Fibroblast of the conjunctiva (primary cell): ENCODE measurements at regions not wholly inside any gene's neighbourhood (a gene's known extent, or its start where the extent isn't known, plus 50 kb on each side); places are given as distances from the start of the nearest gene placed in this dataset.
A peak's percentile ranks its signal among the peaks of the same experiment; 100 is the strongest.
"Not testable (repeated sequence)": the region's sequence is repeated elsewhere in the genome, so short reads cannot be mapped to it uniquely, and the experiment has no call there.

Experiments
- DNase-seq: peaks from one replicate; pipeline ENCODE4 v3.0.0-alpha.2; 2010; ENCODE audit warnings: low read depth

- no peak for DNase-seq
These were observed 702.9 kb upstream of the PCDH9 start for GRCh38 chr13:67932991-67933390.

GRCh38 chr13:67917291-67917987, 687.3 kb upstream of the PCDH9 start:
- no peak for DNase-seq

GRCh38 chr13:67916650-67917049, 686.5 kb upstream of the PCDH9 start:
- DNase-seq: no peak

- no peak for DNase-seq
These were observed 684.4 kb upstream of the PCDH9 start for GRCh38 chr13:67914535-67914934.

- not testable (repeated sequence) for DNase-seq
These were observed 672.8 kb upstream of the PCDH9 start for GRCh38 chr13:67902960-67903359.

GRCh38 chr13:67880916-67881315, 650.8 kb upstream of the PCDH9 start:
- DNase-seq: peak; percentile 2

DNA sequence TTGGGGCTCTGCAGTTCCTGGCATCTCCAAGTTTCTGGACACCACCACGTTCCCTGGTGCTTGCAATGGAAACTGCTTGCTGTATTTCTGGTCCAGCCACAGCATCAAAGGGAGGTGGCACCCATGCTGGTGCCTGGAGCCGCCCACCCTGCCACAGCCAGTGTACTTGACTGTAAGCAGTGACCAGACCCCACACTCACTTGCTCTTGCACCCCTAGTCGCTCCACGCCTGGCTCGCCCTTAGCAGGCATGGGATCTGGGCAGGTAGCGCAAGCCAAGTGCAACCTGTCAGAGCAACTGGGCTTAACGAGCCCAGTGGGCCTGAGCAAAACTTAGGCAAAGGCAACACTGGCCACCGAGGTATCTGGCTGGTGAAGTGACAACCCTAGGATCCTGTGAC, 648.2 kb upstream of the PCDH9 start:
- DNase-seq: no peak

GRCh38 chr13:67877031-67877430, 646.9 kb upstream of the PCDH9 start:
- DNase-seq: no peak

- DNase-seq: no peak
These were observed 637.1 kb upstream of the PCDH9 start for GRCh38 chr13:67867206-67867605.

DNA sequence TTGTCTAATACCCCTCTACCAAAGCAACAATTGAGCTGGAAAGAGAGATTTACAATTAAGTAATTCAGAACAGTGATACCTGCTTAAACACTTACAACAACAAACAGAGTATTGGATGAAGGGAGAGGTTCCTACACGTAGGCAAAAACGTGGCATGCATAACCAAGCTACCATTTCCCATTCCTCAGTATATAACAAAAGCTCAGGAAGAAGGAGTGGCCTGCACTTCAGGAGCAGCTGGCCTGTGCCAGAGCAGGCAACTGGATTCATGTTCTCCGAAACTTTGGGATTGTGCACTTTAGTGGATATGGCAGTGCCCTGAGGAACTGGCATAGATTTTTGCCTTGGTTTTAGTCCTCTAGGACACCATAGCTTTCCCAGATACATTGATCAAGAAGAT, 630.2 kb upstream of the PCDH9 start:
- no peak for DNase-seq

DNA sequence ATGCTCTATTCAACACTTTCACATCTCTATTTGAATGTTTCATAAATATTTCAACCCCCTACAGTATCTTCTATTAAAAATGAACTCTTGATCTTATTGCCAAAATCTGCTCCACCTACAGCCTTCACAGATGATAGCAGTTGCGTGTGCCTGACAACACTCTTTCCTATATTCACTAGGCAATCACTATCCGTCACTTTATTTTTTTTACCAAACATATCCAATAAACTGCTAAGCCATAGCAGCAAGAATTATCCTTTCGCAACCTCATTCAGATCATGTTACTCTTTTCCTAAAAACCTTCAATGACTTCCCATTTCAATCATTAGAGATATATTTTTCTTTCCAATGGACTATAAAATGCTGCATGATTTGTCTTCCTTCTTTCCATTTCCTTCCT, 629.8 kb upstream of the PCDH9 start:
- DNase-seq: no peak

DNA sequence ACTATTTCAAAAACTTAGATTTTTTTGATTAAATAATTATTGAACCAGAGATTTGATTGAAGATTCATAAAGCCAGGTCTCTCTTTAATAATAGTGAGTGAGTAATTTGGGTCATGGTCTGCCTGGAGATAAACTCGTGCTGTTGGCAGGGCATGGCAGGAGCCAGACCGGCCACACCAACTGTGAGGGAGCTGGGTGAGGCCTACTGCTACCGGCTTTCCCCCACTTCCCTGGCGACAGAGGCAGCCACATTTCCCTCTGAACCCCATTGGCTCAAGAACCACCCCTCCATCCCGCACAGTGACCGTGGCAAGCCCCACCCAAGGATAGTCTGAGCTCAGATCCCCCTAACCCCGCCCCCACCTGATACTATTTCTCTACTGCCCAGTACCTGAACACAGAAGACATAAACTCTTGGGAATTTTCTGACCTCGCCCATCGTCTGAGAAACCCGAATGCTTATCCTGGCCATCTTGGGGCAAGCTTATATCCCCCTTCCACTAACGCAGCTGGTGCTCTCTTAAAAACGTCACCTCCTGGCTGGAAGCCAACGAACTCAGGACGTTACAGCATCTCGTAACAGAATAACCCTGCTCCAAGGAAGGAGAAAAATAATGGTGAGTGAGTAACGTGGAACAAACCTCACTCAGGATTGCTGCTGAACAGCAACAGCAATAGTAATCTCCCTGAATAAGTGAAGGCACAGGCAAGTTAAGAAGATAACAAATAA, 627.6 kb upstream of the PCDH9 start:
- no peak for DNase-seq

DNA sequence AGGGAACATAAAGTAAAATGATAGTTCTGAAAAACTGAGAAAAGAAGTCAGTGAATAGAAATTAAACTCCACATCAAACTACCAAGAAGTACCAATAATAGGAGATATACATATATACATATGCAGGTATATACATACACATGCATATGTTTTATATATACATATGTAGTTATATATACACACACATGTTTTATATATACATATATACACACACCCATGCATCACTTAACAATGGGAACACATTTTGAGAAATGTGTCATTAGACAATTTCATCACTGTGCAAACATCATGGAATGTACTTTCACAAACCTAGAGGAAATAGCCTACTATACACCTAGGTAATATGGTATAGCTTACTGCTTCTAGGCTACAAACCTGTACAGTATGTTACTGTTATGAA, 626.8 kb upstream of the PCDH9 start:
- DNase-seq: no peak

- DNase-seq: no peak
These were observed 625.7 kb upstream of the PCDH9 start for GRCh38 chr13:67855741-67856238.

DNA sequence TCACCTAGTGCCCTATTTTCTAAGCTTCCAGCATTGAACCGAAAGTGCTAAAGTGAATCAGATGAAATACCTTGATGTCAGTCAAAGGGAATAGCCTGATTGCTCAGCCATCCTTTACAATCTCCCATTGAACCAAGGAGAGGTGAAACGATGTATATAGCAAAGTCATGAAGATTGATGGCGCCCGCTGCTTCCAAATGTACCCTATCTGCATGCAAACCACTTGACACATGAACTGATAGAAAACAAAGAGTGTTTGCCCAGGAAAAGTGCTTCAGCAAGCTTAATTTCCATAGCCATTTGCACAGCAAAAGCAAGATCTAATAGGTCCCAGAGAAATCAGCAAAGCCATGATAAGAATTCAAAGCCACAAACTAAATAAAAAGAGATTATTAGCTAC, 624.9 kb upstream of the PCDH9 start:
- DNase-seq: no peak

DNA sequence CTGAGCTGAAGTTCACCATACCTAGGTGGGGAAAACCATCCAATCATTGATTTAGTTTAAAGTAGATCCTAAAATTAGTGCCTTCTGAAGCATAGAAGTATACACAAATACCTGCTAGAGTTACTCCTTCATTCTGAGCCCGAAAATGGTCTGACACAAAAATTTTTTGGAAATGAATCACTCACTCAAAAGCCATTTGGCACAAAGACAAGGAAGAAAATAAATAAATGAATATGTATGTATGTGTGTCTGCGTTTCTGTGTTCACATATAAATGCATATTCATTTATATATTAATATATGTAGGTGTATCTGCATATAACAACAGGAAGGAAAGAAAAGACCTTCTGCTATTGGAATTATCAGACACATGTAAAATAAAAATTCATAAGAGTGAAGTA, 614.4 kb upstream of the PCDH9 start:
- DNase-seq: no peak

GRCh38 chr13:67841071-67841470, 610.9 kb upstream of the PCDH9 start:
- DNase-seq: no peak

DNA sequence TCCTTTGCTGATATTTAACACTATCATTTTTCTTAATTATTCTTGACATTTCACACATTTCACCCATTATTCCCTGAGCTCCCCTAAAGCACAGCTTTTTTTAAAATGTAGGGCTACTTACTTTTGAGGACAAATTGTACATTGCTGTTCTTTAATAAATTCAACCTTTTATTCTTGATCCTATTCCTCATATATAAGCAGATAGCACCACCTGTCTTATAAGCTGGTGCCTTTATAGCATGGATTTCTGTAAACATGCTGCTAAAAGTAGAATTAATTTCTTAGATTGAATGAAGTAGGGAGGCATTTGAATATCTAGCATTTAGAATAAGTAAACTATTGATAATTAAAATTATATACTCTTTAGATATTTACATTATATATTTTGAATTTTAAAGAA, 603.4 kb upstream of the PCDH9 start:
- no peak for DNase-seq

- DNase-seq: no peak
These were observed 599.5 kb upstream of the PCDH9 start for GRCh38 chr13:67829641-67830040.

DNA sequence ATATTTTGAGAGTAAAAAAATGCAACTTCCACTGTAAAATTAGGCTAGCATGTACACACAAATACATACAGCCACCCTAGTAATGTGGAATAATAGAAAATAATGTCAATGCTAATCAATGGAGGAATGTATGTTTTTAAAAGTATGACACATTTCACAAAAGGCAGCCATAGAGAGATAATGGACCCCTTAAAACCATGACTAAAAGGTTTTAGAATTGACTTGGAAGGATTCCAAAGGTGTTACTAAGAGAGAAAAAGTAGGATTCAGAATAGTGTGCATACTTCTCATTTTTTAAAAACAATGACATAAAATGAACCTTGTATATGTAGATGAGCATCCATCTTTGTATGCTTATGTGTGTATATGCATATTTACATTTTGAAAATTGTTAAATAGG, 597.9 kb upstream of the PCDH9 start:
- no peak for DNase-seq

DNA sequence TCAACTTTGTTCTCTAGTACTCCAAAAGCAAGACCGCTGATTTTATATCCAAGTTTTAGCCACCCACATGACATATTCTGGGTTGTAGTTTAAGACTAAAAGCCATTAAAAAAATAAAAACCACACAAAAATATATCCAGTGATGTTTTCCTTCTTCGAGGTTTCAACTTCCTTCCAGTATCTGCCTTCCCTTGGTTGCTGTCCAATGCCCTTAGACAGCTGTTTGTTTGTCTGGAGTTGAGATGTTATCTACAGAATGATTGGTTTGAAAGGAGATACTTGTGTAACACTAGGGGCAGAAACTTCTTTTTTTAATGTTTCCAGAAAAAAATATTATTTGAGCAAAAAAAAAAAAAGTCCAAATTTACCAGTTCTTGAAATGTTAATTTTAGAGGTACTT, 591.5 kb upstream of the PCDH9 start:
- no peak for DNase-seq

DNA sequence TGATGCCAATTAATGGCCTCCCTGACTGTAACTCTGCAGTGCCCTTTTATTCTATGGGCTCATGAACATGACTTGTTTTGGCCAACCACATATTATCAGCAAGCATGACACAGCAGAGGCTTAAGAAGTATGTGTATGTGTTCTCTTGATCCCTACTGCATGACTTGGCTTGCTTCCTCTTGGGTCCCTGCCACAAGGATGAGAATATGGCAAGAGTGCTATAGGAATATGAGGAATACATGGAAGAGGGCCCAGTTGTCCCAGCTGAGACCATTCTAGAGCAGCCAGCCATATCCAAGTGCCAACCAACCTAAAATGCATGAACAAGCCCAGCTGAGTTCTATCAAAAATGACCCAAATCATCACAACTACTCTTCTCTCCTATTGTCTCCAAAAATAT, 576.7 kb upstream of the PCDH9 start:
- DNase-seq: no peak

GRCh38 chr13:67803118-67803517, 573.0 kb upstream of the PCDH9 start:
- no peak for DNase-seq
